C4-2B (cell line): ENCODE measurements at regions not wholly inside any gene's neighbourhood (a gene's known extent, or its start where the extent isn't known, plus 50 kb on each side); places are given as distances from the start of the nearest gene placed in this dataset.
"Not testable (repeated sequence)": the region's sequence is repeated elsewhere in the genome, so short reads cannot be mapped to it uniquely, and the experiment has no call there.

Experiments
- H3K27ac ChIP-seq: fragments of 450-650 bp; 2 replicates; pipeline ENCODE4 v1.5.1; 2017
- ZFX ChIP-seq: fragments of 450-650 bp; IDR thresholded peaks from 2 replicates; pipeline ENCODE4 v1.6.1; 2017
- TF ChIP-seq, protein P1 (sequence below): fragments of 450-650 bp; conservative IDR thresholded peaks from 2 replicates; pipeline ENCODE4 v1.5.1; 2017; ENCODE audit warnings: mild to moderate bottlenecking

DNA sequence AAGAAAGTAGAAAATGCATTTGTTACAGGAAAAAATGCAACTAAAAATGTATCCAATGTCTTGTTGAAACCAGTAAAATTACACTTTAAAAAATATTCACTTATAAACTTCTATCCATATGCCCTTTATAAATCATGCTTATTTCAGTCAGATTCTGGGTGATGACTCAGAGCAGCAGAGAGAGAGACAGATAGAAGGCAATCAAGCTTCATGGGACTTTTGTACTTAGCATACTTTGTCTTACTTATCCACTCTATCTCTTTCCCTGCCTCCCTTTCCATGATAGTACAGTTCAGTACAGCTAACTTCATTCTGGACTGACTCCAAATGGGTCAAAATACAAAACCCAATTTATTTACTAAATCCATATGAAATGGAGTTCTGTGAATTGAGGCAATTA is 1438.2 kb downstream of the ZPLD1 start:
- no peak overlapping the region for H3K27ac ChIP-seq
- TF ChIP-seq, protein P1, sequence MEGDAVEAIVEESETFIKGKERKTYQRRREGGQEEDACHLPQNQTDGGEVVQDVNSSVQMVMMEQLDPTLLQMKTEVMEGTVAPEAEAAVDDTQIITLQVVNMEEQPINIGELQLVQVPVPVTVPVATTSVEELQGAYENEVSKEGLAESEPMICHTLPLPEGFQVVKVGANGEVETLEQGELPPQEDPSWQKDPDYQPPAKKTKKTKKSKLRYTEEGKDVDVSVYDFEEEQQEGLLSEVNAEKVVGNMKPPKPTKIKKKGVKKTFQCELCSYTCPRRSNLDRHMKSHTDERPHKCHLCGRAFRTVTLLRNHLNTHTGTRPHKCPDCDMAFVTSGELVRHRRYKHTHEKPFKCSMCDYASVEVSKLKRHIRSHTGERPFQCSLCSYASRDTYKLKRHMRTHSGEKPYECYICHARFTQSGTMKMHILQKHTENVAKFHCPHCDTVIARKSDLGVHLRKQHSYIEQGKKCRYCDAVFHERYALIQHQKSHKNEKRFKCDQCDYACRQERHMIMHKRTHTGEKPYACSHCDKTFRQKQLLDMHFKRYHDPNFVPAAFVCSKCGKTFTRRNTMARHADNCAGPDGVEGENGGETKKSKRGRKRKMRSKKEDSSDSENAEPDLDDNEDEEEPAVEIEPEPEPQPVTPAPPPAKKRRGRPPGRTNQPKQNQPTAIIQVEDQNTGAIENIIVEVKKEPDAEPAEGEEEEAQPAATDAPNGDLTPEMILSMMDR = no peak
- no peak for TF ChIP-seq ZFX

DNA sequence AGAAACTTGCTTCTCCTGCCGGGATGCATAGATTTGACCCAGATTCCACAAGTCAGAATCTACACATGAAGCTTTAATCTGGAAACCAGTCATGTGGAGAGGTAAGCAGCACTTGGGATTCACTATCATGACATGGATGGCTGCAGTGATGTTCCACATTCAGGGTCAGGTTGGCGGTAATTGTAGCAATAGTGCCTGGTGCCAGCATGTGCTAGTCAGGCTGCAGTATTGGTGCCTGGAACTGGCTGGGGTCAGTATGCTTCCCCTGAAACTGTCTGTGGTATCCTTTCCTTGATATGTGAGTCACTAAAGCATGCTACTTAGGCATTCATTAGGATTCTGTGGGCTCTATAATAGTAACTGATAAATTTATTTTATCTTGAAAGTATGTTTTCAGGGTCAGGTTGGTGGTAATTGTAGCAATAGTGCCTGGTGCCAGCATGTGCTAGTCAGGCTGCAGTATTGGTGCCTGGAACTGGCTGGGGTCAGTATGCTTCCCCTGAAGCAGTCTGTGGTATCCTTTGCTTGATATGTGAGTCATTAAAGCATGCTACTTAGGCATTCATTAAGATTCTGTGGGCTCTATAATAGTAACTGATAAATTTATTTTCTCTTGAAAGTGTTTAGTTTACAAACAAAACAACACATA is 1439.2 kb downstream of the ZPLD1 start:
- H3K27ac ChIP-seq = no peak overlapping the region
- TF ChIP-seq, protein P1 = no peak
- no peak for TF ChIP-seq ZFX

DNA sequence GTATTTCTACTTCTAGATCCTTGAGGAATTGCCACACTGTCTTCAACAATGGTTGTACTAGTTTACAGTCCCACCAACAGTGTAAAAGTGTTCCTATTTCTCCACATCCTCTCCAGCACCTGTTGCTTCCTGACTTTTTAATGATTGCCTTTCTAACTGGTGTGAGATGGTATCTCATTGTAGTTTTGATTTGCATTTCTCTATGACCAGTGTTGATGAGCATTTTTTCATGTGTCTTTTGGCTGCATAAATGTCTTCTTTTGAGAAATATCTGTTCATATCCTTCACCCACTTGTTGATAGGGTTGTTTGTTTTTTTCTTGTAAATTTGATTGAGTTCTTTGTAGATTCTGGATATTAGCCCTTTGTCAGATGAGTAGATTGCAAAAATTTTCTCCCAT is 1447.0 kb downstream of the ZPLD1 start:
- not testable (repeated sequence) for H3K27ac ChIP-seq

DNA sequence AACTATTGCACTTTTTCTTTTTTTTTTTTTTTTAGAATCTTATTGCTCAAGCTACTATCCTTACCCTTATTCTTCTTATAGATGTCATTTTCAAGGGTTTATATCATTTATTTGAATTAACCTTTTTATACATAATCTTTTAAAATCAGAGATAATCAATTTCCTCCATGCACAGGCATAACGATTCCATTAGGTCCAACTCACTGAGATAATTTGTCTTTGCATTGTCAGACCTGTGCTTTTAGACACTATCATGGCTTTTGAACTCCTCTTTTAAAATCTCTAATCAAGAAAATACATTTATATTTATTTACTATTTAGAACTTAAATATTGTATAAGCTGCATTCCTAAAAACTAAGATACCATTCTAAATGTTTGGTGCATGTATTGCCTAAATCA is 1454.9 kb downstream of the ZPLD1 start:
- H3K27ac ChIP-seq = no peak overlapping the region
- TF ChIP-seq ZFX = no peak
- TF ChIP-seq, protein P1 = no peak

DNA sequence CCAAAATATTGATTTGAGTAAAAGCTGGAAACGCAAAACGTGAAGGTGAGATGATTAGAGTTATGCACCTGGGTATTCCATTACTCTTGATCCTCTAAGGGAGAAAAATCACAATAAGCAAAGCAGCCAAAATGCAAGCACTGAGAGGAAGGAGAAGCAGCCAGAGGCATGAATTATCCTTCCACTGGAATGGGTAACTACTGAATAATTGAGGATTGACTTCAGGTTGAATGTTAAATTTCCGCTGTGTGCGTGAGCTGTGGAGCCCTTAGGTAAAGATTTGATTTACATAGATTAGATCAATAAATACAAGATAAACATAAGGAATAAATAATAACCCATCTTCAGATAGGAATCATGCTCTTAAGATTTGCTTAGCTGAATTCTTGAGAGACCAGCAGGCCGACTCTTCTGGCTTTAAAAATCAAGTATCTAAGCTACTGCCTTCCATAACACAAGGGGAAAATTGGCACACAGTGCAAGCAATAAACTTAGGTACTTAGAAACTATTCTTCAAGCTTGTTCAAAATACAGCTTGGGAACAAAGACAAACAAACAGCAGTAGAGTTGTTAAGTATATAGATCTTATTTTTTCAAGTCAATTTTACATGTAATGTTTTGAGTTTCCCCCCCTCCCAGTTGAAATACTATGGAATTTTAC is 1459.5 kb downstream of the ZPLD1 start:
- no peak overlapping the region for H3K27ac ChIP-seq
- TF ChIP-seq, protein P1 = no peak
- no peak for TF ChIP-seq ZFX

DNA sequence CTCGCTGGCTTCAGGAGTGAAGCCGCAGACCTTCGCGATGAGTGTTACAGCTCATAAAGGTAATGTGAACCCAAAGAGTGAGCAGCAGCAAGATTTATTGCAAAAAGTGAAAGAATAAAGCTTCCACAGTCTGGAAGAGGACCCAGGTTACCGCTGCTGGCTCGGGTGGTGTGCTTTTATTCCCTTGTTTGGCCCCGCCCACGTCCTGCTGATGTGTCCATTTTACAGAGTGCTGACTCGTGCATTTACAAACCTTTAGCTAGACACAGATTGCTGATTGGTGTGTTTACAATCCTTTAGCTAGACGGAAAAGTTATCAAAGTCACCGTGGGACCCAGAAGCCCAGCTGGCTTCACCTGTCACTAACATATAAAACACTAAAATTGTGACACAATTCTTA is 1464.5 kb downstream of the ZPLD1 start:
- no peak overlapping the region for H3K27ac ChIP-seq
- no peak for TF ChIP-seq ZFX
- TF ChIP-seq, protein P1 = no peak

DNA sequence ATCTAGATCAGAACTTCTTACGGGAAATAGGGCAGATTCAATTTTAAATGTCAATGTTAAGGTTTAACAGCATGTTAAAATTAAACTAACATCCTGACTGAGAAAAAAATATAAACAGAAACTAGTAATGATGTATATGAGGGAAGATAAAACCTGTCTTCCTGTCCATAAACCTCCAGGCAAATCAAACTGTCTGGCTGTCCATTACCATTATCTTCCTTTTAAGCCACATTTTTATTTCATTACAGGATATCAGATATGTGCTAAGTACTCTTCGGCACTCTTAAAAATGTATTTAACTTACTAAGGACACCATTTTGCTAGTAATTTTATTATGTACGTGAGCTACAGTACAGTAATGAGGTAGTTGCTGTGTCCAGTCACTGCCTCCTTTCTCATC is 1461.7 kb upstream of the ALCAM start:
- H3K27ac ChIP-seq = no peak overlapping the region

More for the DNA sequence above, 1461.7 kb upstream of the ALCAM start:
- TF ChIP-seq ZFX = no peak
- TF ChIP-seq, protein P1 = no peak
